HG02571 (cell line): ENCODE measurements at regions not wholly inside any gene's neighbourhood (a gene's known extent, or its start where the extent isn't known, plus 50 kb on each side); places are given as distances from the start of the nearest gene placed in this dataset.

Experiments used
- ATAC-seq: cut with Tn5 transposase; IDR thresholded peaks from one replicate; pipeline ENCODE4 v1.9.1; 2021; ENCODE audit warnings: mild to moderate bottlenecking, moderate library complexity; ENCODE audit not compliant: unreplicated experiment

- ATAC-seq: no peak
These were observed 483.8 kb downstream of the GALR1 start for GRCh38 chr18:77733292-77733903.

DNA sequence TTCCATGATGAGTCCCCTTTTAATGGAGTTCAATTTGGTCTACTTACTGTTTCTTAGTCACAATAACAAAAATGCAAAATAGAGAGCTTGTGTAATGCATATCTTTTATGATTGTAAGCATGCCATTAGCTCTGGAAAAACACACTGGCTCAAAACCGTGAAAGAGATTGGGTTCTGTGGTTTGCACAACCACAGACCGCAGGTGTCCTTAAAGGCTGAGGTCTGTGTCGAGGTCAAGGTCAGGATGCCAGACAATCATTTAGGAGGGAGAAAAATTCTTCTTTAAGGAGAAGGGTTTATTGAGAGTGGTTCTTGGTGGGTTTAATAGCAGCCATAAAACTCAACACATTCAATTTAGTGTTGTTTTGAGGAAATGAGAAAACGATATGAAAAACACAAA is 487.2 kb downstream of the GALR1 start:
- no peak for ATAC-seq

- no peak for ATAC-seq
These were observed 487.8 kb downstream of the GALR1 start for GRCh38 chr18:77737405-77737804.

GRCh38 chr18:77749089-77749488 is 499.4 kb downstream of the GALR1 start:
- ATAC-seq: no peak

DNA sequence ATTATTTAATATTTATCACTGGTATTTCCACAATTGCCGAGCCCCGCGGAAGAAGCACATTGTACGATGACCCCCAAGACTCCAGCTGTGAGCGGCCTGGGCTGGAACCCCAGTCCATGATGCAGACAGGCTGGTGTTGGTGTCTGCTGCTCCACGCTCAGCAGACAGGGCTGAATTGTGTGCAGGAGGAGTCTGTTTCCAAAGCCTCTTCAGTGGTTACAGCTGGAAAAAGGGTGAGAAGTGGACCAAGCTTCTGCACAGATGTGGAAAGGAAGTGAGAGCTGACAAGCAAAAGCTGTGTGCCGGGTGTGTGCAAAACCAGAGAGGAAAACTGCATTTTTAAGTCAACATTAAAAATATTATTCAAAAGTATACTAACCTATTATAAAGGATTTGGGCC is 500.4 kb downstream of the GALR1 start:
- ATAC-seq: no peak

DNA sequence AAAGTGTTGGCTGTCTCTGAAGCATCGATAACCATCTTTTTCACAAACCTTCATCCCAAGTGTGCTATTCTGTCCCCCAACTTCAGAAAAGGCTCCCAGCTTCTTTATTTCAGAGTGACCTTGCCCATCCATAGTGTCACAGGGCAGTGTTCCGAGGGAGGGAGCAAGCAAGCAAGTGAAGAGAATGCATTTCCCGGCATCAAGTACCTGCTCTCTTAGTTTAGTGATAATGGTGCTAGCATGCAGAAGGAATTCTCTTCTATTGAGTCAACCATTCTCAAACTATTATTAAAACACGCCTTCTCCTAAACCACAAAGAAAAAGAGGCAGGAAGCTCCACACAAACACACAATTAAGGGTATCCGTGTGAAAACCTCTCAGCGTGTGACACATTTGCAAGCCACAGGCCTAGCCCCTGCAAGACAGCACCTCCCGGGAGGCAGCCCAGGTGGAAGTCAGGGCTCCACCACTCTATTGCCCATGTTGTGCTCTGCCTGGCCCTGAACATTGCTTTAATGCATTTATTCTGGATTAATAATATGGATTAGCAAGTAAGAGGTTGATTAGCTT is 504.9 kb downstream of the GALR1 start:
- ATAC-seq: no peak

DNA sequence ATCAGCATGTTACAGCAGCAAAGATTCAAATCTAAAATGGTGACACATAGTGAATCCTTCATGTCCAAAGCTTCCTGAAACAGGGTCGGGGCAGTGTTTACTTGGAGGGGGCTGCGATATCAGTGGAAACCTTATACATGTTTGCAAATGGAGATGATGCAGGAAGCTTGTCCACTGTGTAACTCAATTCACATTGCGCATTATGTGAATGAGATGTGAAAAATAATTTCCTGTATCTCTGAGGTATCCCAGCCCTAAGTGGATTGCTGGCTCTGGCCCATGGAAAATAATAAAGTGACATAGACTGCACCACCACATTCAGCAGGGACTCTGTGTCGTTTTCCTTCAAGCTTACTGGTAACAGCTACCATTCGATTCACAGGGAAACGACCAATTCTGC is 505.5 kb downstream of the GALR1 start:
- ATAC-seq: no peak

DNA sequence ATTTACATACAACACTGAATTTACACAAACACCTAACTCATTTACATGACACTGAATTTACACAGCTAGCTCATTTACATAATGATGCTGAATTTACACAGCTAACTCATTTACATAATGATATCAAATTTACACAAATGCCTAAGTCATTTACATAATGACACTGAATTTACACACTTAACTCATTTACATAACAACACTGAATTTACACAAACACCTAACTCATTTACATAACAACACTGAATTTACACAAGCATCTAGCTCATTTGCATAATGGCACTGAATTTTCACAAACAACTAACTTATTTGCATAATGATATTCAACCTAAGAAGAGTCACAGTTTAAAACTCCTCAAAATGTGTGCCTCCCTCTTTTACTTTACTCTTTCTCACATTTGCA is 511.7 kb downstream of the GALR1 start:
- ATAC-seq: no peak

DNA sequence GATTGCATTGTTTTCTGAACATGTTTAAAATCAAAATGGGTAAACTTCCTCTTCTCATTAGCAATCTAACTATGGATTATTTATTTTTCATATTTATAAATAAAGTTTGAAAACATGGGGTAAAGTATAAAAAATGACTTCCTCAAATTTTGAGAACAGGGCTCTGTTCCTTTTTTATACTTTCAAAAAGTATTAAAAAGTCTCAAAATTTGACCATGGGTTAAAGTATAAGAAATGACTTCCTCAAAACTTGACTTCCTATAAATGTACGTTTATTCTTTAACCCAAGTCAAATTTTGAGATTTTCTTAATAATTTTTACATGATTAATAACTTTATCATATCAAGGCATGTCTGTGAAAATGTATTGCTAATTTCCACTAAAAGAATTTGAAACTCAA is 512.4 kb downstream of the GALR1 start:
- ATAC-seq: no peak

- ATAC-seq: no peak
These were observed 513.0 kb downstream of the GALR1 start for GRCh38 chr18:77762642-77763041.

DNA sequence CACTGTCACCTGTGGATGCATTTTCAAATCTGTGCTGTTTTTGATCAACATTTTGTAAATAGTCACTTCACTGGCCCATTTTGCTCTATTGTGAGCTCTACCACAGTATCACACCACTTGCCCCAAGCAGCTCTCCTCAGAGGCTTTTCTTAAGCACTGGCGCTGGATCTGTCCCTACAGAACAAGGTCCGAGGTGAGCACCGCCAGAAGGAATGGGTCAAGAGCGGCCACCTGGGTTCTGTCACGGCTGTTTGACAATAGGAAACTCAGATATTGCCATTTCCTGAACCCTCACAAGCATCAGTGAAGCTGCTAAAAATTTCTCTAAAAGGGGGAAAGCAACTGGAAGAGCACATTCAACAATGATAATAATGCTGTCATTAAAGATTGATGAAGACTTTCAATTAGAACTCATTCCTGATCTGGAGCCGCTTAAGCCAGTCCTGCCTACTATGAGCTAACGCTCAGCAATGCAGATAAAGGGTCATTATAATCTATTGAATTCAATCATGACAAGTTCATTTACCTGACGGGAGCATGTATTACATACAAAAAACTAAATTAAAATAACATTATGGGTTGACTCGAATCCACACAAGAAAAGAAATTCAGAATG is 514.0 kb downstream of the GALR1 start:
- ATAC-seq: no peak

DNA sequence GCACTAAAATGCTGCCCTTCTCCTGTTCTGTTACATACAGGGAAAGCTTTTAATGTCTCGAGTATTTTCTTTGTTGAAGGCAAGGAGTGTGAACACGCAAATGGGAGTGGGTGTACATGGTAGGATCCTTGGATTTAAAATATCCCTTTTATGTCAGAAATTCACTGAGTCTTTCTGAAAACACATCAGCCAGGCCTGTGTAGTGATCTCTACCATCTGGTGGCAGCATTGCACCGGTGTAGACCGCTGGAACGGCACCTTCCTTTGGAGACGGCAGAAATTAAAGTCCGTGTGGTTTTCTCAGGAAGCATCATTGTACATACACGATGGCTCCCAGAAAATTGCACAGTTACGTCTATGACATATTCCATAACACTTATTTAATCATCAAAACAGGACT is 515.8 kb downstream of the GALR1 start:
- no peak for ATAC-seq

GRCh38 chr18:77766421-77766820 is 516.8 kb downstream of the GALR1 start:
- ATAC-seq: no peak

DNA sequence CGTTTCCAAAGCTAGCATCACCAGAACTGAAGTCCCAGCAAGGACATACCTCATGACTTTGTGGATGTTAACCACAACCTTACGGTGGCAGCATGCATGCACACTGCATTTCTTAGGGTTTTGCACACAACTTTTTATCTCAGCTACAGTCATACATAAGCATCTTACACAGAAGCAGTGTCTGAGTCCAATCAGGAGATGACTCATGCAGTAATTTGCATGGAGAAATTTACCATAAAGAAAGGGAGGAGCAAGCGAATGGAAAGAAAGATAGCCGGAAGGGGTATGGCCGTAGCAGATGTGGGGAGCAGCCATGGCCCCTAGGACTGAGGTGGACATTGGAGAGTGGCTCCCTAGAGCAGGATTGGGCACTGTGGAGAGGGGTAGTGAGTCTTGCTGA is 522.5 kb downstream of the GALR1 start:
- no peak for ATAC-seq

DNA sequence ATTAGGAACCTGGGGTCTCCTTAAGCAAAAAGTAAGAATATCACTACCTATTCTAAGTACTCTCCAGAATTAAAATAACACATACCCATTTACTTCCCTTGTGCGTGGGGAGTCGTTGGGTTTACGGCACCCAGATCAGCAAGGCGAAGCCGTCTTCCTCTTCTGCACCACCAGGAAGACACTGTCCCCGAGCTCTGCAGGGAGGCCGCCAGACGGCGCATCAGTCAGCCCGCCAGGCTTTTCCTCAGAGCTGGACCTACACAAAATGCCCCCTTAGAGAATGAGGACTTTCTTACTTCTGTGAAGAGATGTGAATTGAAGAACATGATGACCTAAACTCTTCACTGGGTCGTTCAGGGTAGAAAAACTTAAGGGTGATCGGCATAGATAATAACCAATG is 526.5 kb downstream of the GALR1 start:
- ATAC-seq: no peak

GRCh38 chr18:77777163-77777562 is 527.5 kb downstream of the GALR1 start:
- no peak for ATAC-seq

GRCh38 chr18:77784759-77785379 is 535.2 kb downstream of the GALR1 start:
- ATAC-seq: no peak

DNA sequence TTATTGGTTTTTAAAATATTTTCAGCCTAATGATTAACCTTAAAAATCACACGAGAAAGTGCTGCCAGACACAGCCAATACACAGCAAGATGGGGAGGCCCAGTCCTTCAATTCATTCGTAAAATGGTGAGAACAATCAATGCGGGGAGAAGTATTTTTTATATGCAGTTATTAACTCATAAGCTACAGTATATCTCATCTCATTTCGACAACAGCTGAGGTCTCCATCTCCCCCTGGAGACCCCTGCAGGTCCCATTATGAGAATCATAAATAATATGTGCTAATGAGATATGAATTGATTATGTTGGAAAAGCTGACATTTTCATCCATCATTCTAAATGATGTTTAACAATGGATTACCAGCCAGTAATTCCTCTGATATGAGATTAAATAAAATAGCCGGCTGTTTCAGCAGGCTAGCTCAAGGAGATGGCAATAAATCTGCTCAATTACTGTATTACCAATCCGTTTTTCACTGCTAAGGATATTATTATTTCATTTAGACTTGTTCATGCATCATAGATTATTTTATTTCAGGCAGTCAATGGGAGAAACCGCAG is 535.8 kb downstream of the GALR1 start:
- ATAC-seq: no peak

- ATAC-seq: no peak
These were observed 553.4 kb downstream of the GALR1 start for GRCh38 chr18:77803024-77803423.

DNA sequence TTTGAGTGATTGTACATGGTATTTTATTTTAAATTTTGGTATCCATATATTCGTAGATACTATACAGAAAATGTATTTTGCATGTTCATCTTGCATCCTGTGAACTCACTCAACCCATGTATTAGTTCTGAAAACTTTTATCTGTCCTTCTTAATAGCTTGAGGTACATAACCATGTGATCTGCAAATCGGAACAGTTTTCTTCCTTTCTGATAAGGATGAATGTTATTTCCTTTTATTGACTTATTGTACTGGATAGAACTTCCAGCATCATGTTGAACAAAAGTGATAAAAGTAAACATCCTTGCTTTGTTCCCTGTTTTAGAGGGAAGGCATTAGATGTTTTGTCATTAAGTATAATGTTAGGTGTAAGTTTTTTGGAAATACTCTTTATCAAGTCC is 554.7 kb downstream of the GALR1 start:
- ATAC-seq: no peak

- ATAC-seq: no peak
These were observed 558.0 kb downstream of the GALR1 start for GRCh38 chr18:77807650-77808049.

DNA sequence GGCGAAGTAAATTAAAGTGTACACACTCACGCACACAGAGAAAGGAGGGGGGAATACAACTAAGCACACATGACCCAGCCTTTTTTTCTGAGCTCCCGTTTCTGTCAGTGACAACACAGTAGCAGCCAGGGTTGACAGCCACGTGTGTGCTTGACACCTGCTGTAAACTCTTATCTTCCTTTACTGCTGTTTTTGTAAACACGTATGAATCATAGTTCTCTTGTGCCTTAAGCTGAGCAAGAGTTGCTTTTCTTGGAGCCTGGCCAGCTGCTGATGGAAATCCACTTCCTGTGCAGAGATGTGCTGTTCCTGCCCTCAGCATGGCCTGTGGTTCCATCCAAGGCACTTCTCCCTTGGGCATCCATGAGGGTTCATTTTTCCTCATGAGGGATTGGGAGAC is 561.9 kb downstream of the GALR1 start:
- ATAC-seq: no peak
